ENCODE measurements at regions not wholly inside any gene's neighbourhood (a gene's known extent, or its start where the extent isn't known, plus 50 kb on each side); places are given as distances from the start of the nearest gene placed in this dataset.

- peaks cover 17 to 41% (median 36%) of the 10 kb centered on the region in 3 donors for H3K9me3 Mint-ChIP-seq
These were observed 126.3 kb upstream of the FBXO33 start for GRCh38 chr14:39558525-39558924.

DNA sequence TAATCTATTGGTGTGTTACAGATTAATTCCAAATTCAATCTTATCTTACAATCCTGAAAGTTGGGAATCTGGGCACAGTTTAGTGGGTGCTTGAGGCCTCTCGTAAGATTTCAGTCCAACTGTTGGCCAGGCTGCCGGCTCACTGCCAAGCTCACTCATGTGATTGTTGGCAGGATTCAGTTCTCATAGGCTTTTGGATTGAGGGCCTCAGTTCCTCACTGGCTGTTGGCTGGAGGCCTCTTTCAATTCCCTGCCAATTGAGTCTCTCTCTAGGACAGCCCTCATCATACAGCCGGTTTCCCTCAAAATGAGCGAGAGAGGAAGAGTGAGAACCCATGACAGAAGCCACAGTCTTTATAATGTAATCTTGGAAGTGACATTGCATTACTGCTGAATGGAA, 123.5 kb upstream of the FBXO33 start:
- H3K27me3 ChIP-seq (replicated peaks in 1 of 2; ENCODE audit: control insufficient read depth in 2 of 2, extremely low read depth in 1 of 2, insufficient read depth in 2 of 2, low read length in 1 of 2): no peaks in the 10 kb centered on the region
- POLR2A ChIA-PET: no interaction called here
- no peak overlapping the region for H3K27ac Mint-ChIP-seq
- no peak for ATAC-seq (replicated peaks in 1 of 4)
- H3K27me3 Mint-ChIP-seq: no peaks in the 10 kb centered on the region
- peaks cover 17 to 38% (median 33%) of the 10 kb centered on the region in 3 donors for H3K9me3 Mint-ChIP-seq
- no peaks in the 10 kb centered on the region for H3K9me3 ChIP-seq
- 100% methylated on average over 1 of the region's 4 CpGs for WGBS (ENCODE audit: insufficient coverage)
- no peak overlapping the region for H3K27ac ChIP-seq (ENCODE audit: low read length)
- no peaks in the 10 kb centered on the region for H3K4me1 Mint-ChIP-seq
- CTCF ChIA-PET: no interaction called here
- H3K4me3 Mint-ChIP-seq: no peak overlapping the region
- H3K36me3 ChIP-seq (ENCODE audit: control insufficient read depth in 2 of 2, extremely low read depth in 1 of 2, insufficient read depth in 1 of 2, low read length in 1 of 2): no peaks in the 10 kb centered on the region
- no peaks in the 10 kb centered on the region for H3K4me1 ChIP-seq (ENCODE audit: control insufficient read depth in 1 of 2, extremely low read depth in 1 of 2, insufficient read depth in 2 of 2, low read length in 2 of 2)
- peaks cover 3% of the 10 kb centered on the region for H3K36me3 Mint-ChIP-seq
- no peak for DNase-seq
- H3K4me3 ChIP-seq (ENCODE audit: control insufficient read depth in 1 of 2, extremely low read depth in 1 of 2, low read length in 1 of 2): no peak overlapping the region

More at GRCh38 chr14:39558525-39558924, 126.3 kb upstream of the FBXO33 start:
- peaks cover 3% of the 10 kb centered on the region for H3K36me3 Mint-ChIP-seq
- POLR2A ChIA-PET: no interaction called here
- H3K27ac Mint-ChIP-seq: no peak overlapping the region
- H3K4me3 ChIP-seq (ENCODE audit: control insufficient read depth in 1 of 2, extremely low read depth in 1 of 2, low read length in 1 of 2): no peak overlapping the region
- DNase-seq (no peak), ATAC-seq (replicated peaks in 1 of 4) (no peak)
- CTCF ChIA-PET: interaction anchor here in 1 of 2 donors (0.7 kb wide), 1 partner anchor 199 kb away, joined by 4 read pairs; no protein-coding TSS in a partner anchor
- no peaks in the 10 kb centered on the region for H3K4me1 ChIP-seq (ENCODE audit: control insufficient read depth in 1 of 2, extremely low read depth in 1 of 2, insufficient read depth in 2 of 2, low read length in 2 of 2)
- no peaks in the 10 kb centered on the region for H3K27me3 Mint-ChIP-seq
- no peaks in the 10 kb centered on the region for H3K36me3 ChIP-seq (ENCODE audit: control insufficient read depth in 2 of 2, extremely low read depth in 1 of 2, insufficient read depth in 1 of 2, low read length in 1 of 2)
- no peaks in the 10 kb centered on the region for H3K4me1 Mint-ChIP-seq
- H3K27me3 ChIP-seq (replicated peaks in 1 of 2; ENCODE audit: control insufficient read depth in 2 of 2, extremely low read depth in 1 of 2, insufficient read depth in 2 of 2, low read length in 1 of 2): no peaks in the 10 kb centered on the region
- no peak overlapping the region for H3K4me3 Mint-ChIP-seq
- no peaks in the 10 kb centered on the region for H3K9me3 ChIP-seq
- no peak overlapping the region for H3K27ac ChIP-seq (ENCODE audit: low read length)
- no CpG with 5 or more reads among the region's 1 CpG for WGBS (ENCODE audit: insufficient coverage)

GRCh38 chr14:39554576-39554975, 122.3 kb upstream of the FBXO33 start:
- H3K36me3 Mint-ChIP-seq: peaks cover 3% of the 10 kb centered on the region
- no peak overlapping the region for H3K27ac Mint-ChIP-seq
- no peak overlapping the region for H3K4me3 Mint-ChIP-seq
- CTCF ChIA-PET: no interaction called here
- Histone ChIP-seq H3K27me3 (replicated peaks in 1 of 2; ENCODE audit: control insufficient read depth in 2 of 2, extremely low read depth in 1 of 2, insufficient read depth in 2 of 2, low read length in 1 of 2) (no peaks in the 10 kb centered on the region), H3K27ac (ENCODE audit: low read length) (no peak overlapping the region), H3K36me3 (ENCODE audit: control insufficient read depth in 2 of 2, extremely low read depth in 1 of 2, insufficient read depth in 1 of 2, low read length in 1 of 2) (no peaks in the 10 kb centered on the region), H3K9me3 (no peaks in the 10 kb centered on the region), H3K4me1 (ENCODE audit: control insufficient read depth in 1 of 2, extremely low read depth in 1 of 2, insufficient read depth in 2 of 2, low read length in 2 of 2) (no peaks in the 10 kb centered on the region), H3K4me3 (ENCODE audit: control insufficient read depth in 1 of 2, extremely low read depth in 1 of 2, low read length in 1 of 2) (no peak overlapping the region)
- POLR2A ChIA-PET: no interaction called here
- ATAC-seq (replicated peaks in 1 of 4) (no peak), DNase-seq (no peak)
- H3K27me3 Mint-ChIP-seq: no peaks in the 10 kb centered on the region
- no peaks in the 10 kb centered on the region for H3K4me1 Mint-ChIP-seq
- peaks cover 14 to 37% (median 31%) of the 10 kb centered on the region in 3 donors for H3K9me3 Mint-ChIP-seq
- no CpG with 5 or more reads among the region's 5 CpGs for WGBS (ENCODE audit: insufficient coverage)

DNA sequence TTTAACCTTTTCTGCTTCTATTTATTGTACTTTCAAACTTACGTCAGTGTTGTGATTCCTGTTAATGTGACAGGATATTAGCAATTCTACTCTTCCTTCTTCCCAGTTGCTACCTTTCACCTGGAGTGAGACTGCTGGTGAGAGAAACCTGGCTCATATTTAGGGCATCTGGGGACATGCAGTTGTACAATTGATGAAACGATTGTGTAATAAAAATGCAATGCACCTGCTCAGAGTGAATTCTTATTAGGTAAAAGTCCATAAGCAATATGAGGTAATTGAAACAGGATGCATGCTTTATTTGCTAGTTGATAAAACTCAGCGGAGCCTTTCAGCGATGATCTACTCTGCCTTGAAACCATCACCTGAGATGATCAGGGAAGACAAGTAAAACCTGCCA, 116.1 kb upstream of the FBXO33 start:
- H3K36me3 ChIP-seq (ENCODE audit: control insufficient read depth in 2 of 2, extremely low read depth in 1 of 2, insufficient read depth in 1 of 2, low read length in 1 of 2): no peaks in the 10 kb centered on the region
- peaks cover 2% of the 10 kb centered on the region for H3K9me3 ChIP-seq
- ATAC-seq (replicated peaks in 1 of 4): no peak
- H3K4me1 Mint-ChIP-seq: no peaks in the 10 kb centered on the region
- POLR2A ChIA-PET: no interaction called here
- no peak overlapping the region for H3K27ac Mint-ChIP-seq
- no peak overlapping the region for H3K4me3 Mint-ChIP-seq
- no peaks in the 10 kb centered on the region for H3K27me3 Mint-ChIP-seq
- no peak overlapping the region for H3K4me3 ChIP-seq (ENCODE audit: control insufficient read depth in 1 of 2, extremely low read depth in 1 of 2, low read length in 1 of 2)
- CTCF ChIA-PET: interaction anchor here in 1 of 2 donors (0.5 kb wide), 1 partner anchor 1684 kb away, joined by 3 read pairs; no protein-coding TSS in a partner anchor
- no peaks in the 10 kb centered on the region for H3K36me3 Mint-ChIP-seq
- H3K27me3 ChIP-seq (replicated peaks in 1 of 2; ENCODE audit: control insufficient read depth in 2 of 2, extremely low read depth in 1 of 2, insufficient read depth in 2 of 2, low read length in 1 of 2): no peaks in the 10 kb centered on the region
- H3K4me1 ChIP-seq (ENCODE audit: control insufficient read depth in 1 of 2, extremely low read depth in 1 of 2, insufficient read depth in 2 of 2, low read length in 2 of 2): no peaks in the 10 kb centered on the region
- H3K27ac ChIP-seq (ENCODE audit: low read length): no peak overlapping the region
- peaks cover 16 to 43% (median 33%) of the 10 kb centered on the region in 3 donors for H3K9me3 Mint-ChIP-seq
- WGBS (ENCODE audit: insufficient coverage): 91% methylated on average over 3 of the region's 4 CpGs
- no peak for DNase-seq

GRCh38 chr14:39547845-39548244, 115.6 kb upstream of the FBXO33 start:
- H3K27me3 ChIP-seq (replicated peaks in 1 of 2; ENCODE audit: control insufficient read depth in 2 of 2, extremely low read depth in 1 of 2, insufficient read depth in 2 of 2, low read length in 1 of 2): no peaks in the 10 kb centered on the region
- no peaks in the 10 kb centered on the region for H3K36me3 ChIP-seq (ENCODE audit: control insufficient read depth in 2 of 2, extremely low read depth in 1 of 2, insufficient read depth in 1 of 2, low read length in 1 of 2)
- no peak for DNase-seq
- H3K4me3 ChIP-seq (ENCODE audit: control insufficient read depth in 1 of 2, extremely low read depth in 1 of 2, low read length in 1 of 2): no peak overlapping the region
- H3K4me1 ChIP-seq (ENCODE audit: control insufficient read depth in 1 of 2, extremely low read depth in 1 of 2, insufficient read depth in 2 of 2, low read length in 2 of 2): no peaks in the 10 kb centered on the region
- Mint-ChIP-seq H3K27me3 (no peaks in the 10 kb centered on the region), H3K4me1 (no peaks in the 10 kb centered on the region), H3K27ac (no peak overlapping the region), H3K4me3 (no peak overlapping the region), H3K36me3 (no peaks in the 10 kb centered on the region), H3K9me3 (peaks cover 17 to 44% (median 32%) of the 10 kb centered on the region in 3 donors)
- WGBS (ENCODE audit: insufficient coverage): no CpG with 5 or more reads among the region's 3 CpGs
- ChIA-PET POLR2A (no interaction called here), CTCF (no interaction called here)
- ATAC-seq (replicated peaks in 1 of 4): no peak
- H3K9me3 ChIP-seq: peaks cover 2% of the 10 kb centered on the region
- H3K27ac ChIP-seq (ENCODE audit: low read length): no peak overlapping the region

DNA sequence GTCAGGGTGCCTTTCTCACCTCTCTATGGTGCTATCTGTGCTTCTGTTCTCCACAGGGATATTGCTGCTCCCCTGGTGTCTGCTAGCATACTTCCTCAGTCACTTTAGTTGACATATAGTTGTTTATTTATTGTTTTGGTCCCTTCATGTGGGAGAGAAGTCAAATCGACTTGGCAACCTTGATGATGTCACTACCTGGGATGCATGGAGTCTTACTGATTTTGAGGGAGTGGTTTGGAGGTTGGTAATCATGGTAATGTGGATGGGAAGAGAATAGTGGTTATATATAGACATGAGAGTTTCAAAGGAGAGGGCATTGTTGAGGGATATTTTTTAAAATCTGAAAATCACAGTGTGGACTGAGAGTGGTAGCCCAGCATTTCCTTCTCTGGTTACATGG, 73.6 kb upstream of the FBXO33 start:
- no peak overlapping the region for H3K4me3 ChIP-seq (ENCODE audit: control insufficient read depth in 1 of 2, extremely low read depth in 1 of 2, low read length in 1 of 2)
- H3K36me3 ChIP-seq (ENCODE audit: control insufficient read depth in 2 of 2, extremely low read depth in 1 of 2, insufficient read depth in 1 of 2, low read length in 1 of 2): no peaks in the 10 kb centered on the region
- Mint-ChIP-seq H3K4me1 (no peaks in the 10 kb centered on the region), H3K27ac (no peak overlapping the region), H3K4me3 (no peak overlapping the region), H3K27me3 (peaks cover 5 to 8% of the 10 kb centered on the region in 2 donors), H3K9me3 (peaks cover 10 to 24% (median 24%) of the 10 kb centered on the region in 3 donors), H3K36me3 (peaks cover 10% of the 10 kb centered on the region)
- DNase-seq (no peak), ATAC-seq (replicated peaks in 1 of 4) (no peak)
- 13% methylated on average over 1 of the region's 1 CpG for WGBS (ENCODE audit: insufficient coverage)
- POLR2A ChIA-PET: no interaction called here
- CTCF ChIA-PET: no interaction called here
- H3K27ac ChIP-seq (ENCODE audit: low read length): no peak overlapping the region
- peaks cover 0 to 5% of the 10 kb centered on the region in 2 experiments for H3K27me3 ChIP-seq (replicated peaks in 1 of 2; ENCODE audit: control insufficient read depth in 2 of 2, extremely low read depth in 1 of 2, insufficient read depth in 2 of 2, low read length in 1 of 2)
- no peaks in the 10 kb centered on the region for H3K4me1 ChIP-seq (ENCODE audit: control insufficient read depth in 1 of 2, extremely low read depth in 1 of 2, insufficient read depth in 2 of 2, low read length in 2 of 2)
- H3K9me3 ChIP-seq: no peaks in the 10 kb centered on the region

- POLR2A ChIA-PET: no interaction called here
- H3K27me3 Mint-ChIP-seq: peaks cover 5% of the 10 kb centered on the region in 2 donors
- Histone ChIP-seq H3K9me3 (no peaks in the 10 kb centered on the region), H3K27ac (ENCODE audit: low read length) (no peak overlapping the region), H3K4me1 (ENCODE audit: control insufficient read depth in 1 of 2, extremely low read depth in 1 of 2, insufficient read depth in 2 of 2, low read length in 2 of 2) (no peaks in the 10 kb centered on the region), H3K27me3 (replicated peaks in 1 of 2; ENCODE audit: control insufficient read depth in 2 of 2, extremely low read depth in 1 of 2, insufficient read depth in 2 of 2, low read length in 1 of 2) (peaks cover 0 to 4% of the 10 kb centered on the region in 2 experiments), H3K4me3 (ENCODE audit: control insufficient read depth in 1 of 2, extremely low read depth in 1 of 2, low read length in 1 of 2) (no peak overlapping the region), H3K36me3 (ENCODE audit: control insufficient read depth in 2 of 2, extremely low read depth in 1 of 2, insufficient read depth in 1 of 2, low read length in 1 of 2) (no peaks in the 10 kb centered on the region)
- H3K4me3 Mint-ChIP-seq: no peak overlapping the region
- WGBS (ENCODE audit: insufficient coverage): no CpG with 5 or more reads among the region's 1 CpG
- peaks cover 2% of the 10 kb centered on the region for H3K36me3 Mint-ChIP-seq
- no peak for DNase-seq
- H3K27ac Mint-ChIP-seq: no peak overlapping the region
- no peak for ATAC-seq (replicated peaks in 1 of 4)
- H3K4me1 Mint-ChIP-seq: no peaks in the 10 kb centered on the region
- peaks cover 5 to 12% (median 7%) of the 10 kb centered on the region in 3 donors for H3K9me3 Mint-ChIP-seq
- CTCF ChIA-PET: interaction anchor here in 1 of 2 donors (0.6 kb wide), 1 partner anchor 1491 kb away, joined by 3 read pairs; no protein-coding TSS in a partner anchor
These were observed 68.0 kb upstream of the FBXO33 start for GRCh38 chr14:39500253-39500652.
